BLaER1 (cell line): ENCODE measurements at regions not wholly inside any gene's neighbourhood (a gene's known extent, or its start where the extent isn't known, plus 50 kb on each side); places are given as distances from the start of the nearest gene placed in this dataset.

Experiments
- H3K27ac ChIP-seq: shearing (Covaris generic); formaldehyde crosslinking; 2 replicates; pipeline ENCODE4 v1.8.1; 2022
- H3K27me3 ChIP-seq: shearing (Covaris generic); formaldehyde crosslinking; 2 replicates; pipeline ENCODE4 v1.8.1; 2022
- H3K36me3 ChIP-seq: shearing (Covaris generic); formaldehyde crosslinking; 2 replicates; pipeline ENCODE4 v1.8.1; 2022
- H3K4me1 ChIP-seq: shearing (Covaris generic); formaldehyde crosslinking; 2 replicates; pipeline ENCODE4 v1.8.1; 2022
- H3K4me2 ChIP-seq: shearing (Covaris generic); formaldehyde crosslinking; 2 replicates; pipeline ENCODE4 v1.8.1; 2022
- H3K4me3 ChIP-seq: shearing (Covaris generic); formaldehyde crosslinking; 2 replicates; pipeline ENCODE4 v1.8.1; 2022
- H3K9ac ChIP-seq: shearing (Covaris generic); formaldehyde crosslinking; 2 replicates; pipeline ENCODE4 v1.8.1; 2022
- H3K9me3 ChIP-seq: shearing (Covaris generic); formaldehyde crosslinking; 2 replicates; pipeline ENCODE4 v1.8.1; 2022
- H4K20me1 ChIP-seq: shearing (Covaris generic); formaldehyde crosslinking; 2 replicates; pipeline ENCODE4 v1.8.1; 2022
- Cebpa-rat ChIP-seq: shearing (Covaris generic); IDR thresholded peaks from 2 replicates; pipeline ENCODE4 v1.8.1; 2022

- no peak overlapping the region for H3K4me2 ChIP-seq
- no peak overlapping the region for H3K4me3 ChIP-seq
- H4K20me1 ChIP-seq = no peaks in the 10 kb centered on the region
- H3K4me1 ChIP-seq = no peaks in the 10 kb centered on the region
- H3K9ac ChIP-seq = no peak overlapping the region
- no peak for TF ChIP-seq Cebpa-rat
- H3K27me3 ChIP-seq = no peaks in the 10 kb centered on the region
- H3K9me3 ChIP-seq = no peaks in the 10 kb centered on the region
- no peaks in the 10 kb centered on the region for H3K36me3 ChIP-seq
- H3K27ac ChIP-seq = no peak overlapping the region
These were observed 249.3 kb upstream of the KCND2 start for GRCh38 chr7:120023494-120024167.

- Histone ChIP-seq H3K4me3 (no peak overlapping the region), H3K9me3 (no peaks in the 10 kb centered on the region), H4K20me1 (no peaks in the 10 kb centered on the region), H3K36me3 (no peaks in the 10 kb centered on the region), H3K4me2 (no peak overlapping the region), H3K27ac (no peak overlapping the region), H3K4me1 (no peaks in the 10 kb centered on the region), H3K9ac (no peak overlapping the region), H3K27me3 (no peaks in the 10 kb centered on the region)
- no peak for TF ChIP-seq Cebpa-rat
These were observed 244.3 kb upstream of the KCND2 start for GRCh38 chr7:120028636-120029035.

DNA sequence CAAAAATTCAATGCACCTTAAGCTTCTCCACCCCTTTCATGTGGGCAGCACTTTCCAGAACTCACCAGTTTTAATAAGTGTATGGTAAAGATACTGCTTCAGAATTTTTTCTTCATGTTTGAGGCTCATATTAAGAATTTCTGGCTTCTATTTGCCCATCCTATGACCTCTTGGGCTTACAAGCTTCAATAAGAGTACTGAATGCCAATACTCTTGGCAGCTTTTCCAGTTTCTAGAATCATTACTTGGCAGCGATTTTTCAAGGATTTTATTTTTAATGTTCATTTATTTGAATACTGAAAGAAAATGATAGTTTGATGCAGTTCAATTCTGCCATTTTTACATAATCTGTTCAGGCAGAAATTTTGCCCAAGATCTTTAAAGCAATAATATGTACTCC, 242.1 kb upstream of the KCND2 start:
- no peaks in the 10 kb centered on the region for H3K4me1 ChIP-seq
- H3K4me3 ChIP-seq = no peak overlapping the region
- no peaks in the 10 kb centered on the region for H4K20me1 ChIP-seq
- no peaks in the 10 kb centered on the region for H3K36me3 ChIP-seq
- no peak overlapping the region for H3K9ac ChIP-seq
- no peak overlapping the region for H3K4me2 ChIP-seq
- H3K9me3 ChIP-seq = no peaks in the 10 kb centered on the region
- H3K27ac ChIP-seq = no peak overlapping the region
- TF ChIP-seq Cebpa-rat = no peak
- H3K27me3 ChIP-seq = no peaks in the 10 kb centered on the region

DNA sequence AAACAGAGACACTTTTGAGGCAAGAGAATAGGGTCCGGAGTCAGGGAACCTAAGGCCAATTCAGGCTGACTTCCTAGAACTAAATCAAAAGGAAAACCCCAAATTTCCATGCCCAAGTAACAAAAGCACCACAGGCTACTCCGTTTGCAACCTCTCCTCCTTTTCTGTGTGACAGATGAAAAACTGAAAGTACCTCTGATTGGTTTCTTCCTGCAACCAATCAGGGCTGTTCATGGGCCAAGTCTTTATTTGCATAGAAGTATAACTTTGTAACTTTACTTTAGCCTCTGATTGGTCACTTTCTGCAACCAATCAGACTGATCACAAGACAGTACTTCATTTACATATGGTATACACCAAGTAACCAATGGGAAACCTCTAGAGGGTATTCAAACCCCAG, 239.9 kb upstream of the KCND2 start:
- Histone ChIP-seq H3K9me3 (no peaks in the 10 kb centered on the region), H3K36me3 (no peaks in the 10 kb centered on the region), H4K20me1 (no peaks in the 10 kb centered on the region), H3K27ac (no peak overlapping the region), H3K4me1 (no peaks in the 10 kb centered on the region), H3K9ac (no peak overlapping the region), H3K4me2 (no peak overlapping the region), H3K4me3 (no peak overlapping the region), H3K27me3 (no peaks in the 10 kb centered on the region)
- no peak for TF ChIP-seq Cebpa-rat

DNA sequence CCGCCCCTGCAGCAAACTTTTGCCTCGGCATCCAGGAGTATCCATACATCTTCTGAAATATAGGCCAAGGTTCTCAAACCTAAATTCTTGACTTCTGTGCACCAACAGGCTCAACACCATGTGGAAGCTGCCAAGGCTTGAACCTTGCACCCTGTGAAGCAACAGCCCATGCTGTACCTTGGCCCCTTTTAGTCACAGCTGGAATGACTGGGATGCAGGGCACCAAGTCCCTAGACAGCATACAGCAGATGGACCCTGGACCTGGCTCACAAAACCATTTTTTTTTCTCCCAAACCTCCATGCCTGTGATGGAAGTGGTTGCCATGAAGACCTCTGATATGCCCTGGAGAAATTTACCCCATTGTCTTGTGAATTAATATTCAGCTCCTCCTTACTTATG, 233.8 kb upstream of the KCND2 start:
- no peak overlapping the region for H3K4me3 ChIP-seq
- H4K20me1 ChIP-seq = no peaks in the 10 kb centered on the region
- no peak overlapping the region for H3K4me2 ChIP-seq
- H3K4me1 ChIP-seq = no peaks in the 10 kb centered on the region
- no peaks in the 10 kb centered on the region for H3K36me3 ChIP-seq
- H3K9me3 ChIP-seq = no peaks in the 10 kb centered on the region
- H3K9ac ChIP-seq = no peak overlapping the region
- H3K27ac ChIP-seq = no peak overlapping the region
- no peaks in the 10 kb centered on the region for H3K27me3 ChIP-seq
- no peak for TF ChIP-seq Cebpa-rat

DNA sequence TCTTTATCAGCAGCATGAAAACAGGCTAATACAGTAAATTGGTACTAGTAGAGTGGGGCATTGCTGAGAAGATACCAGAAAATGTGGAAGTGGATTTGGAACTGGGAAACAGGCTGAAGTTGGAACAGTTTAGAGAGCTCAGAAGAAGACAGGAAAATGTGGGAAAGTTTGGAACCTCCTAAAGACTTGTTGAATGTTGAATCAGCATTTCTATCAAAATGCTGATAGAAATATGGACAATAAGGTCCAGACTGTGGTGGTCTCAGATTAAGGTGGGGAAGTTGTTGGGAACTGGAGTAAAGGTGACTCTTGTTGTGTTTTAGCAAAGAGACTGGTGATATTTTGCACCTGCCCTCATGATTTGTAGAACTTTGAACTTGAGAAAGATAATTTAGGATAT, 231.2 kb upstream of the KCND2 start:
- H3K4me2 ChIP-seq = no peak overlapping the region
- no peak for TF ChIP-seq Cebpa-rat
- H3K9me3 ChIP-seq = no peaks in the 10 kb centered on the region
- H3K4me1 ChIP-seq = no peaks in the 10 kb centered on the region
- H3K4me3 ChIP-seq = no peak overlapping the region
- no peak overlapping the region for H3K27ac ChIP-seq
- H3K9ac ChIP-seq = no peak overlapping the region
- no peaks in the 10 kb centered on the region for H3K27me3 ChIP-seq
- no peaks in the 10 kb centered on the region for H4K20me1 ChIP-seq
- no peaks in the 10 kb centered on the region for H3K36me3 ChIP-seq

DNA sequence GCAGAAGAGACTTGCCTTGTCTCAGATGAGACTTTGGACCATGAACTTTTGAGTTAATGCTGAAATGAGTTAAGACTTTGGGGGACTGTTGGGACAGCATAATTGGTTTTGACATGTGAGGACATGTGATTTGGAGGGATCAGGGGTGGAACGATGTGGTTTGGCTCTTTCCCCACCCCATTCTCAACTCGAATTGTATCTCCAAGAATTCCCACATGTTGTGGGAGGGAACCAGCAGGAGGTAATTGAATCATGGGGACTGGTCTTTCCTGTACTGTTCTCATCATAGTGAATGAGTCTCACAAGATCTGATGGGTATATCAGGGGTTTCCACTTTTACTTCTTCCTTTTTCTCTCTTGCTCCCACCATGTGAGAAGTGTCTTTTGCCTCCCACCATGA, 229.7 kb upstream of the KCND2 start:
- no peak for TF ChIP-seq Cebpa-rat
- Histone ChIP-seq H3K4me3 (no peak overlapping the region), H3K36me3 (no peaks in the 10 kb centered on the region), H3K4me1 (no peaks in the 10 kb centered on the region), H3K9ac (no peak overlapping the region), H3K27me3 (no peaks in the 10 kb centered on the region), H4K20me1 (no peaks in the 10 kb centered on the region), H3K4me2 (no peak overlapping the region), H3K27ac (no peak overlapping the region), H3K9me3 (no peaks in the 10 kb centered on the region)

GRCh38 chr7:120052884-120053382, 220.0 kb upstream of the KCND2 start:
- Histone ChIP-seq H3K27ac (no peak overlapping the region), H3K27me3 (no peaks in the 10 kb centered on the region), H3K4me2 (no peak overlapping the region), H3K9me3 (no peaks in the 10 kb centered on the region), H3K4me1 (peaks cover 8% of the 10 kb centered on the region), H3K36me3 (no peaks in the 10 kb centered on the region), H3K9ac (no peak overlapping the region), H3K4me3 (no peak overlapping the region), H4K20me1 (no peaks in the 10 kb centered on the region)
- TF ChIP-seq Cebpa-rat = no peak

DNA sequence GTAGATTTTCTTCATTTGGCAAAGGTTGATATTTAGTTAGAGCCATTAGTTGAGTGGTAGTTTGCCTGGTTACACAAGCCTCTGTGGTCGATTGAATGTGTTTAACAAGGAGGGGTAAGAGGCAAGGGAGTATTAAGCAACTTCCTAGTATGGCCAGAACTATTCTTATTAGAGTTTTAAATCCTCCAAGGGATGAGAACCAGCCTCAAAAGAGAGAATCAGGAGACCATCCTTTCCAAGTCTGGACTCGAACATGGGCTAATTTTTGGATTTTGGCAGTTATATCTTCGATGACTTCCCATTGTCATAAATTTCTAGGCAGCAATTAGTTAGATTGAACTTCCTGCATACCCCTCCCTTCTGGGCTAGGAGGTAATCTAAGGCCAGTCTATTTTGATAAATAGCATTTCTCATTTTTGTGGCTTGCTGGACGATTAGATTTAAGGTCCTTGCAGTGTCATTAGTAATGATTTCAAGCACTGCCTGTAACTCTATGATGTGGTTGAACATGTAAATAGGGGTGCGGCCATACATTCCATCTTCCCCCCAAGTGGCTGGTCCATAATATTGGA, 219.5 kb upstream of the KCND2 start:
- Histone ChIP-seq H3K4me3 (no peak overlapping the region), H4K20me1 (no peaks in the 10 kb centered on the region), H3K36me3 (no peaks in the 10 kb centered on the region), H3K4me2 (no peak overlapping the region), H3K4me1 (peaks cover 8% of the 10 kb centered on the region), H3K27me3 (no peaks in the 10 kb centered on the region), H3K9me3 (no peaks in the 10 kb centered on the region), H3K27ac (no peak overlapping the region), H3K9ac (no peak overlapping the region)
- TF ChIP-seq Cebpa-rat = no peak

DNA sequence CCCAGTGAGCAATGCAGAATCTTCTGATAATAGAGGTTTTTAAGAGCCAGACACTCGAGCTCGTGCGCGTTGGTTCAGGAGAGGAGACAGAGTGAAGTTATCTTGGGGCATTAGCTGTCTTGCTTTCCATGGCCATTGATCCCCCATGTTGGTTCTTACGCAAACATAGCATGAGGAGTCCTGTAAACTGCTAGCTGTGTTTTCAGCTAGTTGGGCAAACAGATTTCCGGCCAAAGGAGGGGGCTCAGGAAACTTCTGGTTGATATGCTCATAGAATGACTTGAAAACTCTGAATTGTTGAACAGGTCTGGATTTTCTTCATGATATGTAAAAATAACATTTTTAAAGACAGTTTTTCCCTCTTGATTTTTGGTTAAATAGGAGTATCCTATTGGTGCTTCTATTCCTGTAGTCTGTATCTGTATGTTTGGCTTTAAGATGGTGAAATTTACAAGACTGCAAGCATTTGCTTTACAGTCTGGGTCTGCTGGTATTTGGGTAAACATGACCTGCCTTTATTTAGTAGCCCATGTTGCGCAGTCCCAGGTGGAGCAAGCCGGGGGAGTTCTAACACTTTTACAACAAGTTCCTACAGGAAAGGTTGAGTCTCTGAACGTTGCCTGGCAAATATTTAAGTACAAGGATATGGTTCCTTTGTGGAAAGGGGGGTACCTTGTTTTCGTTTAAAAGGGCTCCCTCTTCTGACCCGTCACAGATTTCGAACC, 218.4 kb upstream of the KCND2 start:
- Histone ChIP-seq H3K4me2 (no peak overlapping the region), H3K9me3 (no peaks in the 10 kb centered on the region), H3K27ac (no peak overlapping the region), H3K27me3 (no peaks in the 10 kb centered on the region), H3K36me3 (no peaks in the 10 kb centered on the region), H4K20me1 (no peaks in the 10 kb centered on the region), H3K4me3 (no peak overlapping the region), H3K9ac (no peak overlapping the region), H3K4me1 (peaks cover 8% of the 10 kb centered on the region)
- TF ChIP-seq Cebpa-rat = no peak
